Spleen (tissue), 7 donors: ENCODE measurements at regions not wholly inside any gene's neighbourhood (a gene's known extent, or its start where the extent isn't known, plus 50 kb on each side); places are given as distances from the start of the nearest gene placed in this dataset.

Experiments used
- POLR2A ChIP-seq, 3 donors: fragments of 450-650 bp; IDR thresholded peaks; one replicate each; pipeline ENCODE4 v1.5.1; 2017; ENCODE audit warnings: antibody characterized with exemption in 3 of 3, mild to moderate bottlenecking in 1 of 3
- TF ChIP-seq, protein P1 (sequence below), 11 experiments: fragments of 200-600 bp in 7 of 11; fragments of 450-650 bp in 4 of 11; sonication (generic) in 4 of 11; IDR thresholded peaks in 8 of 11; conservative IDR thresholded peaks in 3 of 11; 1 replicate in 7 of 11; 2 replicates in 4 of 11; pipeline versions ENCODE4 v1.4.0 to v1.8.0; 2016 to 2021; ENCODE audit warnings: antibody characterized with exemption in 11 of 11, inconsistent platforms in 4 of 11, mild to moderate bottlenecking in 1 of 11
- donor health status: DM: no; HTN: no; CAD: no; lungs with moderate emphysema.
- donor health status: DM: no; HTN: no; CAD: no.
- donor health status: DM: no; HTN: no; CAD: no.

DNA sequence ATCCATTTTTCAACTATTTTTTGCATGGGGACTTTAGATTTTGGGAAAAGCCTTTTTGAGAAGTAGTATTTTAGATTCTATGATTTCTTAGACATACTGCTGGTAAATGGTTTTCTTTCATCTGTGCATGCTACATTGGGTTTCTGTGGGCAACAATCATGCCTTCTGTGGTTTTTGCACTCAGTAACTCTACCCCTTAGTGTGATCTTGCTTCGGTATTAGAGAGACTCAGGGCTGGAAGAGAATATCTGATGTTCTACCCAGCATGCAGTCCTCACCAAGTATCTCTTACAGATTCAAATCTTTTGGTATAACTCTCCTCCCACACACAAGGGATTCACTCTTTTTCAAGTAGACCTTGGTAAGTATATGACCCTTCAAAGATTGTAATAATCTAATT lies 183.0 kb downstream of the PMAIP1 start:
- TF ChIP-seq, protein P1, sequence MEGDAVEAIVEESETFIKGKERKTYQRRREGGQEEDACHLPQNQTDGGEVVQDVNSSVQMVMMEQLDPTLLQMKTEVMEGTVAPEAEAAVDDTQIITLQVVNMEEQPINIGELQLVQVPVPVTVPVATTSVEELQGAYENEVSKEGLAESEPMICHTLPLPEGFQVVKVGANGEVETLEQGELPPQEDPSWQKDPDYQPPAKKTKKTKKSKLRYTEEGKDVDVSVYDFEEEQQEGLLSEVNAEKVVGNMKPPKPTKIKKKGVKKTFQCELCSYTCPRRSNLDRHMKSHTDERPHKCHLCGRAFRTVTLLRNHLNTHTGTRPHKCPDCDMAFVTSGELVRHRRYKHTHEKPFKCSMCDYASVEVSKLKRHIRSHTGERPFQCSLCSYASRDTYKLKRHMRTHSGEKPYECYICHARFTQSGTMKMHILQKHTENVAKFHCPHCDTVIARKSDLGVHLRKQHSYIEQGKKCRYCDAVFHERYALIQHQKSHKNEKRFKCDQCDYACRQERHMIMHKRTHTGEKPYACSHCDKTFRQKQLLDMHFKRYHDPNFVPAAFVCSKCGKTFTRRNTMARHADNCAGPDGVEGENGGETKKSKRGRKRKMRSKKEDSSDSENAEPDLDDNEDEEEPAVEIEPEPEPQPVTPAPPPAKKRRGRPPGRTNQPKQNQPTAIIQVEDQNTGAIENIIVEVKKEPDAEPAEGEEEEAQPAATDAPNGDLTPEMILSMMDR (IDR thresholded peaks at IDR 0.05 in 8 of 11, conservative IDR thresholded peaks at IDR 0.05 in 3 of 11): no peak
- no peak for TF ChIP-seq POLR2A (IDR thresholded peaks at IDR 0.05)
